ENCODE measurements at regions not wholly inside any gene's neighbourhood (a gene's known extent, or its start where the extent isn't known, plus 50 kb on each side); places are given as distances from the start of the nearest gene placed in this dataset.

- no peak for DNase-seq
Measured at GRCh38 chr15:29913528-29914135, 91.4 kb upstream of the TJP1 start.

- DNase-seq = no peak
Measured at GRCh38 chr15:29911705-29912104, 89.4 kb upstream of the TJP1 start.

GRCh38 chr15:29910068-29910467 is 87.8 kb upstream of the TJP1 start:
- no peak for DNase-seq

- no peak for DNase-seq
Measured at GRCh38 chr15:29904757-29905417, 82.6 kb upstream of the TJP1 start.

- DNase-seq = no peak
Measured at GRCh38 chr15:29903785-29904464, 81.7 kb upstream of the TJP1 start.

- DNase-seq = no peak
Measured at GRCh38 chr15:29903028-29903427, 80.8 kb upstream of the TJP1 start.

- DNase-seq = no peak
Measured at GRCh38 chr15:29900237-29901189, 78.2 kb upstream of the TJP1 start.

GRCh38 chr15:29896062-29896461 is 73.8 kb upstream of the TJP1 start:
- no peak for DNase-seq

GRCh38 chr15:29891096-29891457 is 68.8 kb upstream of the TJP1 start:
- DNase-seq = no peak

GRCh38 chr15:29890336-29891095 is 68.2 kb upstream of the TJP1 start:
- DNase-seq = no peak

GRCh38 chr15:29889542-29890329 is 67.5 kb upstream of the TJP1 start:
- no peak for DNase-seq

- DNase-seq = no peak
Measured at GRCh38 chr15:29888646-29889045, 66.4 kb upstream of the TJP1 start.

- DNase-seq = no peak
Measured at GRCh38 chr15:29887721-29888120, 65.5 kb upstream of the TJP1 start.

- no peak for DNase-seq
Measured at GRCh38 chr15:29885183-29885582, 62.9 kb upstream of the TJP1 start.

GRCh38 chr15:29883126-29883525 is 60.9 kb upstream of the TJP1 start:
- no peak for DNase-seq

GRCh38 chr15:29880886-29881285 is 58.6 kb upstream of the TJP1 start:
- DNase-seq = no peak

- DNase-seq = no peak
Measured at GRCh38 chr15:29880341-29880740, 58.1 kb upstream of the TJP1 start.

- DNase-seq = no peak
Measured at GRCh38 chr15:29874977-29875376, 52.7 kb upstream of the TJP1 start.

GRCh38 chr15:29873947-29874411 is 51.7 kb upstream of the TJP1 start:
- DNase-seq = no peak

- DNase-seq = no peak
Measured at GRCh38 chr15:29873264-29873663, 51.0 kb upstream of the TJP1 start.

GRCh38 chr15:29872716-29873115 is 50.4 kb upstream of the TJP1 start:
- no peak for DNase-seq
